ENCODE measurements at regions not wholly inside any gene's neighbourhood (a gene's known extent, or its start where the extent isn't known, plus 50 kb on each side); places are given as distances from the start of the nearest gene placed in this dataset.
"Not testable (repeated sequence)": the region's sequence is repeated elsewhere in the genome, so short reads cannot be mapped to it uniquely, and the experiment has no call there.

GRCh38 chr11:87528752-87529151, 491.0 kb downstream of the TMEM135 start:
- intact Hi-C loops (cut with micrococcal nuclease), result no loop called here
- Histone ChIP-seq H3K4me1 (ENCODE audit: control insufficient read depth, insufficient read depth, low read length) (no peaks in the 10 kb centered on the region), H3K9me3 (ENCODE audit: control insufficient read depth, insufficient read depth, low read length) (peaks cover 5% of the 10 kb centered on the region), H3K4me3 (ENCODE audit: low read length) (no peak overlapping the region), H3K27me3 (ENCODE audit: control insufficient read depth, insufficient read depth, low read length) (no peaks in the 10 kb centered on the region), H3K27ac (ENCODE audit: low read length) (no peak overlapping the region), H3K36me3 (ENCODE audit: control insufficient read depth, insufficient read depth, low read length) (no peaks in the 10 kb centered on the region)
- Mint-ChIP-seq H3K4me3 (no peak overlapping the region), H3K4me1 (no peaks in the 10 kb centered on the region), H3K36me3 (no peaks in the 10 kb centered on the region), H3K27ac (no peak overlapping the region), H3K27me3 (ENCODE audit: low read depth in 2 of 2) (no peaks in the 10 kb centered on the region), H3K9me3 (peaks cover 2 to 5% of the 10 kb centered on the region in 2 donors)
- 83% methylated on average over 3 of the region's 3 CpGs for whole genome bisulfite sequencing (ENCODE audit: insufficient coverage)
- DNase-seq (no peak), ATAC-seq (no peak)
- TF ChIP-seq CTCF (IDR thresholded peaks at IDR 0.05), result no peak

DNA sequence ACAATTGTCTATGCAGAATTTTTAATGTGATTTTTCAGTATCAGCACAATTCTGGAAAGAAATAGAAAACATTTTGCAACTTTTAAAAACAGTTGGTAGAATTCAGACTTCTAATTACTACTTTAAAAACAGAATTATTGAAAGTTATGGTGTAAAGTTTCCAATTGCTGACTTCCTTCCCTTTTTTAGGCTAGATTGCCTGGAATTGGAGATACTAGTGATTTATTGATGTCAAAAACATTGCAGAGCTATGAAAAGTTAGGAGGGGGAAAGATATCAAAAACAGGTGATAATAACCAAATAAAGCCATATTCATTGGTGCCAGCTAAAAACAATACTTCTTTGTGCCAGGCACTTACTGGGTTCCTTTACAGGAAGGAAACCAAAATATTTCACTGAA, 485.5 kb downstream of the TMEM135 start:
- Histone ChIP-seq H3K27ac (ENCODE audit: low read length) (no peak overlapping the region), H3K4me1 (ENCODE audit: control insufficient read depth, insufficient read depth, low read length) (no peaks in the 10 kb centered on the region), H3K36me3 (ENCODE audit: control insufficient read depth, insufficient read depth, low read length) (no peaks in the 10 kb centered on the region), H3K4me3 (ENCODE audit: low read length) (no peak overlapping the region), H3K9me3 (ENCODE audit: control insufficient read depth, insufficient read depth, low read length) (peaks cover 3% of the 10 kb centered on the region), H3K27me3 (ENCODE audit: control insufficient read depth, insufficient read depth, low read length) (no peaks in the 10 kb centered on the region)
- H3K27ac Mint-ChIP-seq, result no peak overlapping the region
- DNase-seq, result no peak
- H3K27me3 Mint-ChIP-seq (ENCODE audit: low read depth in 2 of 2), result no peaks in the 10 kb centered on the region
- H3K4me1 Mint-ChIP-seq, result no peaks in the 10 kb centered on the region
- no peak overlapping the region for H3K4me3 Mint-ChIP-seq
- intact Hi-C loops (cut with micrococcal nuclease), result no loop called here
- no peak for ATAC-seq
- no peaks in the 10 kb centered on the region for H3K36me3 Mint-ChIP-seq
- H3K9me3 Mint-ChIP-seq, result peaks cover 0 to 5% of the 10 kb centered on the region in 2 donors
- TF ChIP-seq CTCF (IDR thresholded peaks at IDR 0.05), result no peak

GRCh38 chr11:87518266-87518665, 480.5 kb downstream of the TMEM135 start:
- DNase-seq (no peak), ATAC-seq (no peak)
- H3K9me3 Mint-ChIP-seq, result peaks cover 0 to 8% of the 10 kb centered on the region in 2 donors
- Histone ChIP-seq H3K4me1 (ENCODE audit: control insufficient read depth, insufficient read depth, low read length) (no peaks in the 10 kb centered on the region), H3K9me3 (ENCODE audit: control insufficient read depth, insufficient read depth, low read length) (no peaks in the 10 kb centered on the region), H3K4me3 (ENCODE audit: low read length) (no peak overlapping the region), H3K27me3 (ENCODE audit: control insufficient read depth, insufficient read depth, low read length) (no peaks in the 10 kb centered on the region), H3K36me3 (ENCODE audit: control insufficient read depth, insufficient read depth, low read length) (no peaks in the 10 kb centered on the region), H3K27ac (ENCODE audit: low read length) (no peak overlapping the region)
- TF ChIP-seq CTCF (IDR thresholded peaks at IDR 0.05), result no peak
- H3K4me1 Mint-ChIP-seq, result no peaks in the 10 kb centered on the region
- no peak overlapping the region for H3K27ac Mint-ChIP-seq
- intact Hi-C loops (cut with micrococcal nuclease), result no loop called here
- 60% methylated on average over 1 of the region's 1 CpG for WGBS (ENCODE audit: insufficient coverage)
- H3K27me3 Mint-ChIP-seq (ENCODE audit: low read depth in 2 of 2), result no peaks in the 10 kb centered on the region
- H3K36me3 Mint-ChIP-seq, result no peaks in the 10 kb centered on the region
- no peak overlapping the region for H3K4me3 Mint-ChIP-seq

DNA sequence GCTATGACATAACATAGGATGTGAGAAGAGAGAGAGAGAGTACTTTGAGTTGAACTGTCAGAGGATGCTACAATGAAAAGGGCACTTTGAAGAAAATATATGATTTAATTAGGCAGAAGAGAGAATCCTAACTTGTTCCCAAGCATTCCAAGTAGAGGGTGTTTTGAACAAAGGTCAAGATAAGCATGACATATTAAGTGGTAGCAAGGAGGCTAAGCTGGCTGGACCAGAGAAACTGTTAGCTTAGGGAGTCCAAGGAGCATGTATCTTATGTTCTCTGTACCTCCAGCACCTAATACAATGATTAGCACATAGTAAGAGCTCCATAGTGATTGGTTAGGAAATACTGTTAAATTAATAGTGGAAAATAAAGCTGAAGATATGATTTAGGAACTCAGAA, 479.6 kb downstream of the TMEM135 start:
- Histone ChIP-seq H3K9me3 (ENCODE audit: control insufficient read depth, insufficient read depth, low read length) (no peaks in the 10 kb centered on the region), H3K36me3 (ENCODE audit: control insufficient read depth, insufficient read depth, low read length) (no peaks in the 10 kb centered on the region), H3K27me3 (ENCODE audit: control insufficient read depth, insufficient read depth, low read length) (no peaks in the 10 kb centered on the region), H3K4me1 (ENCODE audit: control insufficient read depth, insufficient read depth, low read length) (no peaks in the 10 kb centered on the region), H3K4me3 (ENCODE audit: low read length) (no peak overlapping the region), H3K27ac (ENCODE audit: low read length) (no peak overlapping the region)
- Mint-ChIP-seq H3K27ac (no peak overlapping the region), H3K9me3 (peaks cover 0 to 10% of the 10 kb centered on the region in 2 donors), H3K4me1 (no peaks in the 10 kb centered on the region), H3K36me3 (no peaks in the 10 kb centered on the region), H3K4me3 (no peak overlapping the region), H3K27me3 (ENCODE audit: low read depth in 2 of 2) (no peaks in the 10 kb centered on the region)
- intact Hi-C loops (cut with micrococcal nuclease), result no loop called here
- TF ChIP-seq CTCF (IDR thresholded peaks at IDR 0.05), result no peak
- DNase-seq (no peak), ATAC-seq (no peak)

- H3K27me3 Mint-ChIP-seq (ENCODE audit: low read depth in 2 of 2); H3K4me3 Mint-ChIP-seq; H3K27ac ChIP-seq (ENCODE audit: low read length); H3K4me1 ChIP-seq (ENCODE audit: control insufficient read depth, insufficient read depth, low read length); H3K27me3 ChIP-seq (ENCODE audit: control insufficient read depth, insufficient read depth, low read length); H3K36me3 Mint-ChIP-seq; DNase-seq; H3K9me3 ChIP-seq (ENCODE audit: control insufficient read depth, insufficient read depth, low read length); H3K36me3 ChIP-seq (ENCODE audit: control insufficient read depth, insufficient read depth, low read length); intact Hi-C loops (cut with micrococcal nuclease); H3K27ac Mint-ChIP-seq; H3K9me3 Mint-ChIP-seq; H3K4me3 ChIP-seq (ENCODE audit: low read length); H3K4me1 Mint-ChIP-seq; ATAC-seq: not testable (repeated sequence)
- WGBS (ENCODE audit: insufficient coverage), result 73% methylated on average over 2 of the region's 2 CpGs
These were observed 470.0 kb downstream of the TMEM135 start for GRCh38 chr11:87507722-87508121.

- H3K36me3 ChIP-seq (ENCODE audit: control insufficient read depth, insufficient read depth, low read length); H3K27me3 ChIP-seq (ENCODE audit: control insufficient read depth, insufficient read depth, low read length); H3K4me1 ChIP-seq (ENCODE audit: control insufficient read depth, insufficient read depth, low read length); H3K4me3 Mint-ChIP-seq; H3K36me3 Mint-ChIP-seq; H3K9me3 ChIP-seq (ENCODE audit: control insufficient read depth, insufficient read depth, low read length); H3K27ac ChIP-seq (ENCODE audit: low read length); H3K4me1 Mint-ChIP-seq; H3K27me3 Mint-ChIP-seq (ENCODE audit: low read depth in 2 of 2); H3K9me3 Mint-ChIP-seq; DNase-seq; intact Hi-C loops (cut with micrococcal nuclease); H3K27ac Mint-ChIP-seq; H3K4me3 ChIP-seq (ENCODE audit: low read length); ATAC-seq: not testable (repeated sequence)
- WGBS (ENCODE audit: insufficient coverage), result 89% methylated on average over 6 of the region's 6 CpGs
These were observed 469.2 kb downstream of the TMEM135 start for GRCh38 chr11:87506946-87507345.

Measured in natural killer cell (primary cell).